ENCODE measurements at regions not wholly inside any gene's neighbourhood (a gene's known extent, or its start where the extent isn't known, plus 50 kb on each side); places are given as distances from the start of the nearest gene placed in this dataset.
A peak's percentile ranks its signal among the peaks of the same experiment; 100 is the strongest.

DNA sequence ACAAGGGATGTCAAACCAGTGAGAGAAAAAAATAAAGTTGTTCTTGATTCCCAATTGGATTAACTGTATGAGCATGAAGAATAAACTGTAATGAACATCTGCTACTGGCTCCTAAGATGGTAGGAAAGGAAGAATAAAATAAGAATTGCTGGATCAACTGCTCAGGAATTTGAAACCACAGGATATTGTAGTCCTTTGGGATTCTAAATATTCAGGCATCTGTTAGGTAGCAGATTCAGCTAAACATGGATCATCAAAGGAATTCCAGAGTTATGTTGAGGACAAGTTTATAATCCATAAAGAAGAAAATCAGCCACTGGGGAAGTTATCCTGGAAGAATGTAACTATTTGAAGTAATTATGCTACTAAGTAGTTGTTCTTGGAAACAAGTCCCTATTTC, 65.8 kb downstream of the ISL1 start:
- no peak for DNase-seq (ENCODE audit: low read depth)
- Histone ChIP-seq H3K36me3 (ENCODE audit: control insufficient read depth, insufficient read depth, low read length, severe bottlenecking) (no peaks in the 10 kb centered on the region), H3K9me3 (ENCODE audit: control insufficient read depth, low read length) (no peaks in the 10 kb centered on the region), H3K4me1 (ENCODE audit: control insufficient read depth, insufficient read depth, low read length) (no peaks in the 10 kb centered on the region), H3K9ac (ENCODE audit: low read length) (no peak overlapping the region), H3K27me3 (replicated peaks; ENCODE audit: control insufficient read depth, insufficient read depth, low read length) (no peaks in the 10 kb centered on the region), H3K4me3 (ENCODE audit: low read length) (no peak overlapping the region)

GRCh38 chr5:51452562-51452961, 69.3 kb downstream of the ISL1 start:
- Histone ChIP-seq H3K9me3 (ENCODE audit: control insufficient read depth, low read length) (no peaks in the 10 kb centered on the region), H3K27me3 (replicated peaks; ENCODE audit: control insufficient read depth, insufficient read depth, low read length) (no peaks in the 10 kb centered on the region), H3K9ac (ENCODE audit: low read length) (no peak overlapping the region), H3K36me3 (ENCODE audit: control insufficient read depth, insufficient read depth, low read length, severe bottlenecking) (no peaks in the 10 kb centered on the region), H3K4me1 (ENCODE audit: control insufficient read depth, insufficient read depth, low read length) (no peaks in the 10 kb centered on the region), H3K4me3 (ENCODE audit: low read length) (no peak overlapping the region)
- DNase-seq (ENCODE audit: low read depth): no peak

GRCh38 chr5:51465165-51465564, 81.9 kb downstream of the ISL1 start:
- Histone ChIP-seq H3K27me3 (replicated peaks; ENCODE audit: control insufficient read depth, insufficient read depth, low read length) (no peaks in the 10 kb centered on the region), H3K9ac (ENCODE audit: low read length) (no peak overlapping the region), H3K9me3 (ENCODE audit: control insufficient read depth, low read length) (no peaks in the 10 kb centered on the region), H3K36me3 (ENCODE audit: control insufficient read depth, insufficient read depth, low read length, severe bottlenecking) (no peaks in the 10 kb centered on the region), H3K4me1 (ENCODE audit: control insufficient read depth, insufficient read depth, low read length) (peaks cover 3% of the 10 kb centered on the region), H3K4me3 (ENCODE audit: low read length) (no peak overlapping the region)
- DNase-seq (ENCODE audit: low read depth): peak; percentile 0

- H3K9ac ChIP-seq (ENCODE audit: low read length): no peak overlapping the region
These were observed 83.0 kb downstream of the ISL1 start for GRCh38 chr5:51466214-51466613.

GRCh38 chr5:51468196-51468595, 84.9 kb downstream of the ISL1 start:
- Histone ChIP-seq H3K9me3 (ENCODE audit: control insufficient read depth, low read length) (no peaks in the 10 kb centered on the region), H3K27me3 (replicated peaks; ENCODE audit: control insufficient read depth, insufficient read depth, low read length) (no peaks in the 10 kb centered on the region), H3K4me1 (ENCODE audit: control insufficient read depth, insufficient read depth, low read length) (peaks cover 3% of the 10 kb centered on the region), H3K9ac (ENCODE audit: low read length) (no peak overlapping the region), H3K4me3 (ENCODE audit: low read length) (no peak overlapping the region), H3K36me3 (ENCODE audit: control insufficient read depth, insufficient read depth, low read length, severe bottlenecking) (no peaks in the 10 kb centered on the region)
- DNase-seq (ENCODE audit: low read depth): no peak

More at GRCh38 chr5:51466214-51466613, 83.0 kb downstream of the ISL1 start:
- Histone ChIP-seq H3K9me3 (ENCODE audit: control insufficient read depth, low read length) (no peaks in the 10 kb centered on the region), H3K36me3 (ENCODE audit: control insufficient read depth, insufficient read depth, low read length, severe bottlenecking) (no peaks in the 10 kb centered on the region), H3K27me3 (replicated peaks; ENCODE audit: control insufficient read depth, insufficient read depth, low read length) (no peaks in the 10 kb centered on the region), H3K4me1 (ENCODE audit: control insufficient read depth, insufficient read depth, low read length) (peaks cover 3% of the 10 kb centered on the region), H3K4me3 (ENCODE audit: low read length) (no peak overlapping the region)
- no peak for DNase-seq (ENCODE audit: low read depth)

DNA sequence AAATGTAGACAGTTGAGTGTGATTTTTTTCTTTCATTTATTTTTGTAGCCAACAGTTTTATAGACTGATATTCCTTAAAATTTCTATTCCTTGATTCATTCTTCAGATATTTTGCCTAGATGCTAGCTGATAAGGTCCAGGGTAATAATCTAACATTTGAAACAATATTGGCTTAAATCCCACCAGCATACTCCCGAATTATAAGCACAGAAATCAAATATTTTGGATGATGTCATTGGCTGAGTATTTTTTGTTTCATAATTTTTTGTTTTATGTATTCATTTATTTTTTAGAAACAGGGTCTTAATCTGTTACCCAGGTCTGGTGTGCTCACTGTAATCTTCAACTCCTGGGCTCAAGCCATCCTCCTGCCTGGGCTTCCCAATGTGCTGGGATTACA, 88.4 kb downstream of the ISL1 start:
- H3K4me1 ChIP-seq (ENCODE audit: control insufficient read depth, insufficient read depth, low read length): peaks cover 3% of the 10 kb centered on the region
- no peak for DNase-seq (ENCODE audit: low read depth)
- no peaks in the 10 kb centered on the region for H3K9me3 ChIP-seq (ENCODE audit: control insufficient read depth, low read length)
- no peak overlapping the region for H3K9ac ChIP-seq (ENCODE audit: low read length)
- H3K27me3 ChIP-seq (replicated peaks; ENCODE audit: control insufficient read depth, insufficient read depth, low read length): no peaks in the 10 kb centered on the region
- no peaks in the 10 kb centered on the region for H3K36me3 ChIP-seq (ENCODE audit: control insufficient read depth, insufficient read depth, low read length, severe bottlenecking)
- no peak overlapping the region for H3K4me3 ChIP-seq (ENCODE audit: low read length)

DNA sequence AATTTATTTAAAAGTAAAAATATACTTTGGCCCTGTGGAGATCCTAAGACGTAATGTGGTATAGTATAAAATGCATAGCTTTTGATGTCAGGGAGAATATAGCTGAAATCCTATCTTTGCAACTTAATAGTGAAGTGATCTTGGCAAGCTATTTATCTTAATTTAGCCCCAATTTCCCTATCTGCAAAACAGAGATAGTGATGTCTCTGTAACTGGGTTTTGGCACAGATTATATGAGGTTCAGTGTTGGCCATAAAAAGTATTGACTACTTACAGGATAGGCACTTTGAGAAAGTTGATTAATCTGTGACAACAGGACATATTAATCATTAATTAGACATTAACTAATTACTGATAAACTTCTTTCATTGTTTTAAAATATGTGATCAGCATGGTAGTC, 89.2 kb downstream of the ISL1 start:
- H3K9ac ChIP-seq (ENCODE audit: low read length): no peak overlapping the region
- no peaks in the 10 kb centered on the region for H3K9me3 ChIP-seq (ENCODE audit: control insufficient read depth, low read length)
- H3K27me3 ChIP-seq (replicated peaks; ENCODE audit: control insufficient read depth, insufficient read depth, low read length): no peaks in the 10 kb centered on the region
- no peak overlapping the region for H3K4me3 ChIP-seq (ENCODE audit: low read length)
- no peaks in the 10 kb centered on the region for H3K36me3 ChIP-seq (ENCODE audit: control insufficient read depth, insufficient read depth, low read length, severe bottlenecking)
- no peak for DNase-seq (ENCODE audit: low read depth)
- peaks cover 3% of the 10 kb centered on the region for H3K4me1 ChIP-seq (ENCODE audit: control insufficient read depth, insufficient read depth, low read length)

DNA sequence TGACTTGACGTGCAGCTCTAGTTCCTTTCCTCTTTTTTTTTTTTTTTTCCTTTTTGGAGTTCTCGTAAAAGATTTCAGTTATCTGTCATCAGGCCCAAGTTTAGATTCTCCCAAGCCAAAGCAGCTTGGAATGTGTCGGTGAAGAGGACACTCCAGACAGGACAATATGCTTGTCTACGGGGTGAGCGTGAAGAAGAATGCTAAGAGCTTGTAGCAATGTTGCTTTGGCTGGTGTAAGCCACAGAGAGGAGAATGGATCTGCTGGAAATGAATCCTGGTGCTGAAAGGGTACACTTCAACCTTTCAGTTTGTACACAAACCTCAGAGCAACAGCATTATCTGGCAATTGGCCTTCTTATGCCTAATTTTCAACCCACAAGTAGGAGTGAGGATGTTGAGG, 92.4 kb downstream of the ISL1 start:
- no peak overlapping the region for H3K9ac ChIP-seq (ENCODE audit: low read length)
- no peak overlapping the region for H3K4me3 ChIP-seq (ENCODE audit: low read length)
- H3K4me1 ChIP-seq (ENCODE audit: control insufficient read depth, insufficient read depth, low read length): no peaks in the 10 kb centered on the region
- DNase-seq (ENCODE audit: low read depth): no peak
- no peaks in the 10 kb centered on the region for H3K9me3 ChIP-seq (ENCODE audit: control insufficient read depth, low read length)
- no peaks in the 10 kb centered on the region for H3K36me3 ChIP-seq (ENCODE audit: control insufficient read depth, insufficient read depth, low read length, severe bottlenecking)
- no peaks in the 10 kb centered on the region for H3K27me3 ChIP-seq (replicated peaks; ENCODE audit: control insufficient read depth, insufficient read depth, low read length)

- Histone ChIP-seq H3K4me3 (ENCODE audit: low read length) (no peak overlapping the region), H3K9me3 (ENCODE audit: control insufficient read depth, low read length) (no peaks in the 10 kb centered on the region), H3K9ac (ENCODE audit: low read length) (no peak overlapping the region), H3K36me3 (ENCODE audit: control insufficient read depth, insufficient read depth, low read length, severe bottlenecking) (no peaks in the 10 kb centered on the region), H3K4me1 (ENCODE audit: control insufficient read depth, insufficient read depth, low read length) (no peaks in the 10 kb centered on the region), H3K27me3 (replicated peaks; ENCODE audit: control insufficient read depth, insufficient read depth, low read length) (no peaks in the 10 kb centered on the region)
- no peak for DNase-seq (ENCODE audit: low read depth)
These were observed 93.2 kb downstream of the ISL1 start for GRCh38 chr5:51476431-51476830.

DNA sequence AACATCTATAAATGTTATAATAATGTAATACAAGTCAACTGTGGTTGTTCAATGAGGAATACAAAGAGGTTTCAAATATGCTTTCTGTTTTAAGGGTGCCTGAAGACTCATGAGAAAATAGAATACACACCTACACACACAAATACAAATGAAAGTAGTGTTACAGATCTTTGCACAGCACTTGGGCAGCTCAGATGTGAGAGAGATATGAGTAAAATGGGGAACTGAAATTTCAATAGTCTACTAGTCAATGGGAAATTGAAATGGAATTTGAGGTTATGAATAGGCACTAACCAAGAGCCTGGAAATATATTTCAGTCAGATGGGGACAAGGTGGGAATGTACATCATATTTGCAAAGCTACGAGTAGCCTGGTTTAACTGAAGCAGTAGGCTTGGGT, 96.6 kb downstream of the ISL1 start:
- no peak overlapping the region for H3K4me3 ChIP-seq (ENCODE audit: low read length)
- H3K9ac ChIP-seq (ENCODE audit: low read length): no peak overlapping the region
- H3K36me3 ChIP-seq (ENCODE audit: control insufficient read depth, insufficient read depth, low read length, severe bottlenecking): no peaks in the 10 kb centered on the region
- no peaks in the 10 kb centered on the region for H3K4me1 ChIP-seq (ENCODE audit: control insufficient read depth, insufficient read depth, low read length)
- no peak for DNase-seq (ENCODE audit: low read depth)
- no peaks in the 10 kb centered on the region for H3K9me3 ChIP-seq (ENCODE audit: control insufficient read depth, low read length)
- H3K27me3 ChIP-seq (replicated peaks; ENCODE audit: control insufficient read depth, insufficient read depth, low read length): no peaks in the 10 kb centered on the region

- Histone ChIP-seq H3K36me3 (ENCODE audit: control insufficient read depth, insufficient read depth, low read length, severe bottlenecking) (no peaks in the 10 kb centered on the region), H3K27me3 (replicated peaks; ENCODE audit: control insufficient read depth, insufficient read depth, low read length) (no peaks in the 10 kb centered on the region), H3K4me1 (ENCODE audit: control insufficient read depth, insufficient read depth, low read length) (no peaks in the 10 kb centered on the region), H3K9me3 (ENCODE audit: control insufficient read depth, low read length) (no peaks in the 10 kb centered on the region), H3K9ac (ENCODE audit: low read length) (no peak overlapping the region), H3K4me3 (ENCODE audit: low read length) (no peak overlapping the region)
- DNase-seq (ENCODE audit: low read depth): no peak
These were observed 101.1 kb downstream of the ISL1 start for GRCh38 chr5:51484326-51484725.

- Histone ChIP-seq H3K4me3 (ENCODE audit: low read length) (no peak overlapping the region), H3K36me3 (ENCODE audit: control insufficient read depth, insufficient read depth, low read length, severe bottlenecking) (no peaks in the 10 kb centered on the region)
- no peak for DNase-seq (ENCODE audit: low read depth)
These were observed 102.9 kb downstream of the ISL1 start for GRCh38 chr5:51486158-51486557.

More at GRCh38 chr5:51486158-51486557, 102.9 kb downstream of the ISL1 start:
- Histone ChIP-seq H3K4me1 (ENCODE audit: control insufficient read depth, insufficient read depth, low read length) (no peaks in the 10 kb centered on the region), H3K9me3 (ENCODE audit: control insufficient read depth, low read length) (no peaks in the 10 kb centered on the region), H3K9ac (ENCODE audit: low read length) (no peak overlapping the region), H3K27me3 (replicated peaks; ENCODE audit: control insufficient read depth, insufficient read depth, low read length) (no peaks in the 10 kb centered on the region)

Measured in adipocyte (in vitro differentiated cells).